DMS 273 (cell line): ENCODE measurements at regions not wholly inside any gene's neighbourhood (a gene's known extent, or its start where the extent isn't known, plus 50 kb on each side); places are given as distances from the start of the nearest gene placed in this dataset.

Source experiments
- DNase-seq: peaks from one replicate; lab custom pipeline; 2025; ENCODE audit not compliant: unreplicated experiment; lab: John Stamatoyannopoulos, UW

DNA sequence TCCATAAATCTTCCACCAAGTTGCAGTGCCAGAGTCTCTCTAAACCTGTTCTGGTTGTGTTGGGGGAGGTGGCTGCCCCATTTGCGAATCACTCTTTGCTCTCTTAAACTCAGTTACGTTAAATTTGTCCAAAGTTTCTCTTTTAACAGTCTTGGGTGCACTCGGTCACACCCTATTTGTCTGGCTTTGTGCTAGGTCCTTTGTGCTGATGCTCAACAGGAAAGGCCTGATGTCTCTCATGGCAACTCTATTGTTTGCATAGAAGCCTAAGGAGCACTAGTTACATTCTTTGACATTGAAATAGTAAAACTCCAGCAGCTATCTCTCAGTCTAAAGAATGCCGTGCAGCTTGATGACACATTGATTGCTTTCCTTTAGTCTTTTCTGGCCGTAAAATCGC is 105.1 kb downstream of the TRMT11 start:
- DNase-seq = no peak

GRCh38 chr6:126093108-126093507 is 106.8 kb downstream of the TRMT11 start:
- no peak for DNase-seq

DNA sequence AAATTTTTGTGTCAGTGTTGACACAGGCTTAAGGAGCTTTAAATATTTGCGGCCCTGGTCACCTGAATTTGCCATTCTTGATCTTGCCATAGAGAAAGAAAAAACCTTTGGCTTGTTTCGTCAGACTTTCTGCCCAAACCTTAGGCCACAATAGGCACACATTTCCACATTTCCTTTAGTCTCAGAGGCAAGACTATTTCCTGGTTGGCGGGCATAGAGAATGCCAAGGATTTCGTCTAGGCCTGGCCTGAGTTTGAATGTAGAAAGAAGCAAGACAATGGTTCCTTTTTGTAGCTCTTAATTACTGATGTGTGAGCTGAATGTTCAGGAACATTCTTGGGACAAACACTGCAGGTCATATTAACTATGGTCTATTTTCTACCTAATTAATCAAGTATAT is 108.1 kb downstream of the TRMT11 start:
- no peak for DNase-seq

- DNase-seq = no peak
These were observed 114.0 kb downstream of the TRMT11 start for GRCh38 chr6:126100386-126100785.

DNA sequence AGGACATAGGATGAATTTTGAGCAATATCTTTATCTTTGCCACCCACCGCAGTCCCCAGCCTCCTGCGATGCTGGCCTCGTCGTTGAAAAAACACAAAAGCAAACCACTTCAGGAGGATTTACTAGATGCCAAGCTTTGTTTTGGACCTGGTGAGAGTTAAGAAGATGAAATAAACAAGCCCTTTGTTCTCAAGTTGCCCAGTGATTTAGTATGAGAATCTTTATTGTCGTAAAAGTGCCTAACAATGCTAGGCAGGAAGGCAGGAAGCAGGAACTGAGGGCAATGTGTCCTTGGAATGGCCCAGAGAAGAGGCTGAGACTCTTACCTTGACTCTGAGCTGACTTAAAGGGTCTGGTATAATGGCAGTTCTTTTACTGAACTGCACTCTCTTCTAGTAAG is 116.0 kb downstream of the TRMT11 start:
- DNase-seq = no peak

DNA sequence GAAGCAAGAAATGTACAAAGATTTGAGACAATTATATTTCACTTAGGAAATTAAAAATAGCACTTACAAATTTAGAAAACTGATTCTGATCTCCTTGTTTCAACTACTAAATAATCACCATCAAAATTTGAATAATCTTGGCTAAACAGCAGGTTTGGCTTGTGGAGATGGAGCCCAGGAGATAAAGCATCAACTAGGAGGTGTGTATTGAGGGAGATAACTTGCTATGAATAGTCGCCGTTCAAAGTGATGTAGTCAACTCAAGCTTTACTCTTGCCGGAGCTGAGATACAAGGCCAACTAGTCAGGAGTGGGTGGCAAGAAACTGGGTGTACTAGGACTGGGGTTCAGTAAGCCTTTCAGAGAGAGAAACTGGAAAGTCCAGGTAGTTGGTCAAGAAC is 117.7 kb downstream of the TRMT11 start:
- DNase-seq = no peak

DNA sequence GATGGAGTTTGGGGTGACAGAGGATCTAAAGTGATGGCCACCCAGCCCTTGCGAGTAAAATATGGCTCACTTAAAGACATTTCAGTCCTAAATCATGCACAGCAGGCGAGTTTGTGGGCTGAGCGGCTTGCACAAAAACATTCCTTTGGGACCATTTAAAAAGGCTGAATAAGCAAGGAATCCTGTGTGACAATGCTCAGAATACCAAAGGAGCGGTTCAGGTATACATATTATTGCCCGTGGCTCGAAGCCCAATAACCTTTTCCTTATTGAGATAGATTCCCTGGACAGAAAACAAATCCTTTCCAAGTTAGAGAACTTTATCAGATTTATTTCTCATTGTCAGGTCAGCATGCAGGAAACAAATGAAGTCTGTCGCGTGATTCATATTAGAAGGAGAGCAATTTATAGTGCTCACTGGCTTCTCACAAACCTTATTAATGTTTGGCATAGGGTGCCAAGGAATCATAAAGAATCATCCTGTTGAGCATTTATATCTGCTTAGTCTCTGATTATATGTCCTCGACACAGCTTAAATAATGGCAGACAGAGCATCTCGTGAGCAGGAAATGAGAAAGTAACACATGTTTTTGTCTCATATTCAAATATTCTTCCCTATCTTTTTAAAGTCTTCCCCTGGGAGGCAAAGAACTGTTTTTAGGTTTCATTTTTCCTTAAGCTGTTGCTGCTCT is 121.3 kb downstream of the TRMT11 start:
- DNase-seq = no peak

- DNase-seq = no peak
These were observed 124.4 kb downstream of the TRMT11 start for GRCh38 chr6:126110512-126111270.

DNA sequence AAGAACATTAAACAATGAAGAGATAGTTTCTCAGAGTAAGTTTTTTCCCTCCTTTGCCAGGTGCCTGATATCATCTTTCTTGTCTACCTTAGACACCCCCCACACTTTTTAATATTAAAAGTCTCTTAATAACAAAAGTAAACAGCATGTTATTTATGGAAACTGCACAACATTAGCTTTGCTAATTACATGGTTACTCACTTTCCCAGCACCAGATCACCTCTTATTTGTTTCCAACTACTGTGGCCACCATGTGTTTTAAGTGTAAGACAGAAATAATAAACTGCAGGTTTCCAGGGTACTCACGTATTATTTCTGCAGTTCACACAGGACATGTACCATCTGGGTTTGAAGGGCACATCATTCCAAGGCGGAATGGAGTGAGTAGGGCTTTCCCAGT is 125.0 kb downstream of the TRMT11 start:
- no peak for DNase-seq

GRCh38 chr6:126112171-126112632 is 125.9 kb downstream of the TRMT11 start:
- DNase-seq = peak; percentile 4

- DNase-seq = no peak
These were observed 126.9 kb downstream of the TRMT11 start for GRCh38 chr6:126113261-126113660.

DNA sequence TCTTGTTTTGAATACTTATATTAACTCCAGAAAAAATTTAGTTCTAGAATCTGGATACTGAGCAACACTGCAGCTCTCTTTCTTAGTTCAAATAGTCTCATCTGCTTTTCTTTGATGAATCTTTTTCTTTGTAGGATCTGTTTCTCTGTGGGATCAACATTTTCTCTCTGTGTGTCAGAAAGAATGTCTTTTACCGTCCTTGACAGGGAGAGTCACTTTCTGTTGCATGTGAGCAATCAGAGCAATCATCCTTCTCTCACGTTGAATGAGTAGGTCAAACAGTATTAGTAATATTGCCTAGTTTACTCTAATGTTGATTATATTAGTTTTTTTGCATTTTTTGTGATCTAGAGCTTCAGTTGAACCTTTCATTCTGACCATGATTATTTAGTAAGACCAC is 130.9 kb downstream of the TRMT11 start:
- no peak for DNase-seq

- DNase-seq = no peak
These were observed 131.9 kb downstream of the TRMT11 start for GRCh38 chr6:126118058-126118755.

GRCh38 chr6:126118936-126119335 is 132.6 kb downstream of the TRMT11 start:
- DNase-seq = no peak

- DNase-seq = no peak
These were observed 136.9 kb downstream of the TRMT11 start for GRCh38 chr6:126123226-126123625.

DNA sequence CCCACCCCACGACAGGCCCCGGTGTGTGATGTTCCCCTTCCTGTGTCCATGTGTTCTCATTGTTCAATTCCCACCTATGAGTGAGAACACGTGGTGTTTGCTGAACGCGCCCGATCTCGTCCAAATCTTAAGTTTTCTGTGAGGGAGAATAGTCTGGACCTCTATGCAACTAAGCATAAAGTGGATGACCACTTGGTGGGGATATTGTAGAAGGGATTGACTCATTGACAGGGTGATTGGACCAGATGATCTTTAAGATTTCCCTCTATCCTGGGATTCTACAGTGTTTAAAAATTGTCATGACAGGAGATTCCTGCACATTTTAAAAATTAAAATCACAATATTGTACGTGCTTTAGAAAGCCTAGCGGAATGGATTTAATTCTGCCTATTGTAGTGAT is 141.3 kb downstream of the TRMT11 start:
- peak; percentile 5 for DNase-seq

GRCh38 chr6:126131246-126131645 is 144.9 kb downstream of the TRMT11 start:
- no peak for DNase-seq

DNA sequence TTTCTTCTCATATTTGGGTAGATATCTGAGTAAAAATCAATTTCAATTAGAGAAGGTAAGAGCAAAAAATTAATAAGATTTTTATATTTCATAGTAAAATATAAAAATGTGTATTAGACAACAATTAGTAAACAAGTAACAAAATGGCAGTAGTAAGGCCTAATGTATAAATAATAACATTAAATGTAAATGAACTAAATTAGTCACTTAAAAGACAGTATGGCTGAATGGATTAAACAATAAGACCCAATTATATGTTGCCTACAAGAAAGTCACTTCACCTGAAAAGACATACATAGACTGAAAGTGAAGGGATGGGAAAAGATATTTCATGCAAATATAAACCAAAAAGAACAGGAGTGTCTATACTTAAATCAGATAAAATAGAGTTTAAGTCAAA is 147.6 kb downstream of the TRMT11 start:
- DNase-seq = no peak

- DNase-seq = no peak
These were observed 148.2 kb downstream of the TRMT11 start for GRCh38 chr6:126134491-126134890.

DNA sequence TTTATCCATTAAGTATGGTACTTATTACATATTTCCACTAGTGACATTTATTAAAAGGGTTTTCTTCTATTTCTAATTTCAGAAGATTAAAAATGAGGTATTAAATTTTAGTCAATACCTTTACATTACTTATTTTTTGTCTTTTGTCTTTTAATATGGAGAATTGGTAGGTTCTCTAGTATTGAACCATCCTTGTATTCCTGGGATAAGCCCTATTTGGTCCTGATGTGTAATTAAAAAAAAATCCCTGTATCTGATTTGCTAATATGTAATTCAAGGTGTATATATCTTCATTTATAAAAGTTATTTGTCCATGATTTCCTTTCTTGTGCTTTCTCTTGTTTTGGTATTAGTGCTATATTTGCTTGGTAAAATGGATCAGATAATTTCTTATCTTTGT is 153.7 kb downstream of the TRMT11 start:
- no peak for DNase-seq

DNA sequence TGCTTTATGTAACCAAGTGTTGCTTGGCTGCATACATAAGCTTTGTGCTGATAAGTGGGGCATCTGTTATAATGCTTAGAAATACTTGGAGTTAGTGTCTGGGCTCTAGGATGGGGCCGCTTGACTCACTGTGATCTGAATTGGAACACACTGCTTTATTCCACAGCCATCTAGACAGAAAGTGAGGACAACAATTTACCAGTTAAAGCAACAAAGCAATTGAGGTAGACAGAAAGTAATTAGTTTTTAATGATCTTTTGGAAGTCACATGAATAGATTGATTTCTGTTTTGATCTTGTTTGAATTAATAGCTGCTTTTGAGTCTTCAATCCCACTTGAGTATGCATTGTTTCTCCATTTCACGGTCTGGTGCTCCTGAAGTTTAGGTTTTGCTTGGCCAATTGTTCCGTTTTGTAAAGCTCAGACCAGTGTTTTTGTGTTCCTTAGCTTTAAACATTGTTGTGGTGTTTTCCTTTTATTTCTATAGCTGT is 157.5 kb downstream of the TRMT11 start:
- no peak for DNase-seq

- DNase-seq = no peak
These were observed 159.0 kb downstream of the TRMT11 start for GRCh38 chr6:126145351-126145750.
